ENCODE measurements at regions not wholly inside any gene's neighbourhood (a gene's known extent, or its start where the extent isn't known, plus 50 kb on each side); places are given as distances from the start of the nearest gene placed in this dataset.

GRCh38 chr17:51563961-51564360 is 303.6 kb downstream of the UTP18 start:
- TF ChIP-seq, protein P1, sequence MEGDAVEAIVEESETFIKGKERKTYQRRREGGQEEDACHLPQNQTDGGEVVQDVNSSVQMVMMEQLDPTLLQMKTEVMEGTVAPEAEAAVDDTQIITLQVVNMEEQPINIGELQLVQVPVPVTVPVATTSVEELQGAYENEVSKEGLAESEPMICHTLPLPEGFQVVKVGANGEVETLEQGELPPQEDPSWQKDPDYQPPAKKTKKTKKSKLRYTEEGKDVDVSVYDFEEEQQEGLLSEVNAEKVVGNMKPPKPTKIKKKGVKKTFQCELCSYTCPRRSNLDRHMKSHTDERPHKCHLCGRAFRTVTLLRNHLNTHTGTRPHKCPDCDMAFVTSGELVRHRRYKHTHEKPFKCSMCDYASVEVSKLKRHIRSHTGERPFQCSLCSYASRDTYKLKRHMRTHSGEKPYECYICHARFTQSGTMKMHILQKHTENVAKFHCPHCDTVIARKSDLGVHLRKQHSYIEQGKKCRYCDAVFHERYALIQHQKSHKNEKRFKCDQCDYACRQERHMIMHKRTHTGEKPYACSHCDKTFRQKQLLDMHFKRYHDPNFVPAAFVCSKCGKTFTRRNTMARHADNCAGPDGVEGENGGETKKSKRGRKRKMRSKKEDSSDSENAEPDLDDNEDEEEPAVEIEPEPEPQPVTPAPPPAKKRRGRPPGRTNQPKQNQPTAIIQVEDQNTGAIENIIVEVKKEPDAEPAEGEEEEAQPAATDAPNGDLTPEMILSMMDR (IDR thresholded peaks at IDR 0.05; ENCODE audit: insufficient read depth, low read length, poor library complexity, severe bottlenecking) = no peak
- no peak for TF ChIP-seq EZH2phosphoT487 (conservative IDR thresholded peaks at IDR 0.05; ENCODE audit: low read length)
